ENCODE measurements at regions not wholly inside any gene's neighbourhood (a gene's known extent, or its start where the extent isn't known, plus 50 kb on each side); places are given as distances from the start of the nearest gene placed in this dataset.

DNA sequence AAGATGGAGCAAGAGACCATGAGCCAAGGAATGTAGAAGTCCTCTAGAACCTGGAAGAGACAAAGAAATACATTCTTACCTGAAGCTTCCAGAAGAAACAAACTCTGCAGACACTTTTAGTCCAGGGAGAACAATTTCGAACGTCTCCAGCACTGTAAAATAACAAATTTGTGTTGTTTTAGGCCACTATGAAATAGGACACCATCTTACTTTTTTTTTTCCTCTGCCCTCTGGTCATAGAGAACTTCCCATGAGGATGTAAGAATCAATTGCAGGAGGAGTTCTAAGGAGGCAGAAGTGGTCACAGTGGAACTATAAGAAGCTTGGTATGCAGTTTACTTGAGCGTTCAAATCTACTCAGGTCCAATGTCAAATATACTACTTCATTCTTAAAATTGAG is 1295.9 kb downstream of the ZPLD1 start:
- no peak for DNase-seq
- Mint-ChIP-seq H3K27ac (no peak overlapping the region), H3K4me1 (no peaks in the 10 kb centered on the region), H3K9me3 (no peaks in the 10 kb centered on the region), H3K4me3 (no peak overlapping the region), H3K27me3 (ENCODE audit: low read depth, poor library complexity) (no peaks in the 10 kb centered on the region), H3K36me3 (ENCODE audit: low read depth) (no peaks in the 10 kb centered on the region)
- TF ChIP-seq, protein P1, sequence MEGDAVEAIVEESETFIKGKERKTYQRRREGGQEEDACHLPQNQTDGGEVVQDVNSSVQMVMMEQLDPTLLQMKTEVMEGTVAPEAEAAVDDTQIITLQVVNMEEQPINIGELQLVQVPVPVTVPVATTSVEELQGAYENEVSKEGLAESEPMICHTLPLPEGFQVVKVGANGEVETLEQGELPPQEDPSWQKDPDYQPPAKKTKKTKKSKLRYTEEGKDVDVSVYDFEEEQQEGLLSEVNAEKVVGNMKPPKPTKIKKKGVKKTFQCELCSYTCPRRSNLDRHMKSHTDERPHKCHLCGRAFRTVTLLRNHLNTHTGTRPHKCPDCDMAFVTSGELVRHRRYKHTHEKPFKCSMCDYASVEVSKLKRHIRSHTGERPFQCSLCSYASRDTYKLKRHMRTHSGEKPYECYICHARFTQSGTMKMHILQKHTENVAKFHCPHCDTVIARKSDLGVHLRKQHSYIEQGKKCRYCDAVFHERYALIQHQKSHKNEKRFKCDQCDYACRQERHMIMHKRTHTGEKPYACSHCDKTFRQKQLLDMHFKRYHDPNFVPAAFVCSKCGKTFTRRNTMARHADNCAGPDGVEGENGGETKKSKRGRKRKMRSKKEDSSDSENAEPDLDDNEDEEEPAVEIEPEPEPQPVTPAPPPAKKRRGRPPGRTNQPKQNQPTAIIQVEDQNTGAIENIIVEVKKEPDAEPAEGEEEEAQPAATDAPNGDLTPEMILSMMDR (IDR thresholded peaks at IDR 0.05), result no peak

DNA sequence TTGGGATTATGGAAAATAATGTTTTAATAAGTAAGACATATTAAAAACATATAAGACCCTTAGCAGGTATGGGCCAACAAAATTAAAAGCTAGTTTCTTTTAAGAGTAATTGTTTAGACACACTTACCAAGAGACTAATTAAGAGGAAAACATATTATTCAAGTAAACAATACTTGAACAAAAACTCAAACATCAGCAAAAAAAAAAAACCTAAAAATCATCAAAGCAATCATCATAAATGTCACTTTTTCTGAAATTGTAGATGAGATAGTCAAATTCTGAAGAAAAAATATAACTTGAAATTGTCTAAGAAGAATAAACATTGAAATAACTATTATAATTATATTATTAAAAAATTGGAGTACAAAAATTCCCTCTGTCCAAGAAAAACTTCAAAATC is 1318.2 kb downstream of the ZPLD1 start:
- no peaks in the 10 kb centered on the region for H3K36me3 Mint-ChIP-seq (ENCODE audit: low read depth)
- no peak overlapping the region for H3K4me3 Mint-ChIP-seq
- H3K27ac Mint-ChIP-seq, result no peak overlapping the region
- H3K4me1 Mint-ChIP-seq, result no peaks in the 10 kb centered on the region
- TF ChIP-seq, protein P1 (IDR thresholded peaks at IDR 0.05), result no peak
- DNase-seq, result no peak
- H3K9me3 Mint-ChIP-seq, result no peaks in the 10 kb centered on the region
- no peaks in the 10 kb centered on the region for H3K27me3 Mint-ChIP-seq (ENCODE audit: low read depth, poor library complexity)

DNA sequence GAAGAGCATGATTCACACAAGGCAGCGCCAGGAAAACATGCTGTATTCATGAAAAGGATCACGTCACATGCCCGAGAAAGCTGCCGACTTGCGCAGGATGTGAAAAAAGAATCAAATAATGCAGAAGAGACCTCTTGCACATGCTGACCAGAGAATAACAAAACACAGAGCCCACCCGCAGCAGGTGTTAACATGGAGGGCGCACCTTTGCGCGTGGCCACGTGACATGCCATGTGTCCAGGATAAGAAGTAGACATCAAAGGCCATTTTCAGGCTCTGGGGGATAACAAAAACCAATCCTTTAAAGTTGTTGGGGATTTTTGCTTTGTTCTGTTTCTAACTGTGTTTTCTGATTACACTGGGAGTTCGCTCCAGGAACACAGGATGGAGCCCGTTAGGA is 1332.8 kb downstream of the ZPLD1 start:
- Mint-ChIP-seq H3K4me3 (no peak overlapping the region), H3K36me3 (ENCODE audit: low read depth) (no peaks in the 10 kb centered on the region), H3K4me1 (no peaks in the 10 kb centered on the region), H3K27me3 (ENCODE audit: low read depth, poor library complexity) (no peaks in the 10 kb centered on the region), H3K27ac (no peak overlapping the region), H3K9me3 (no peaks in the 10 kb centered on the region)
- DNase-seq, result no peak
- TF ChIP-seq, protein P1 (IDR thresholded peaks at IDR 0.05), result no peak

DNA sequence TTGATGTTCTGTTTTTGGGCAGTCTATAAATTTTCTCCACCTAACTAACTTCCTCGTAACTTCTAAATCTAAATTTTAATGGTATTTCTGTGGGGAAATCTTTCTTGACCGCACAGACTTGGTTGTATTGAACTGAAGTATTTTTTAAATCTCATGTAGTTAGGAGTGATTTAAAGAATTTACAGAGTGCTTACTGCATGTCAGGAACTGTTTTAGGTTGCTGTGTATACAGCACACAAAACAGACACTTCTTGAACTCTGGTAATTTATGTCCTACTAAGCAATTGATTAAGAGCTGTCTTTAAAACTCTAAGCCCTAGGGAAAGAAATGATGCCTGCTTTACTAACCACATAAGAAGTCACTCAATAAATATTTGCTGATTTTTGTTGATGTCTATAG is 1350.2 kb downstream of the ZPLD1 start:
- TF ChIP-seq, protein P1 (IDR thresholded peaks at IDR 0.05), result no peak
- H3K4me1 Mint-ChIP-seq, result peaks cover 28% of the 10 kb centered on the region
- DNase-seq, result no peak
- H3K36me3 Mint-ChIP-seq (ENCODE audit: low read depth), result no peaks in the 10 kb centered on the region
- H3K4me3 Mint-ChIP-seq, result no peak overlapping the region
- H3K9me3 Mint-ChIP-seq, result no peaks in the 10 kb centered on the region
- peaks cover 6% of the 10 kb centered on the region for H3K27me3 Mint-ChIP-seq (ENCODE audit: low read depth, poor library complexity)
- H3K27ac Mint-ChIP-seq, result peak overlapping the region; percentile 57

DNA sequence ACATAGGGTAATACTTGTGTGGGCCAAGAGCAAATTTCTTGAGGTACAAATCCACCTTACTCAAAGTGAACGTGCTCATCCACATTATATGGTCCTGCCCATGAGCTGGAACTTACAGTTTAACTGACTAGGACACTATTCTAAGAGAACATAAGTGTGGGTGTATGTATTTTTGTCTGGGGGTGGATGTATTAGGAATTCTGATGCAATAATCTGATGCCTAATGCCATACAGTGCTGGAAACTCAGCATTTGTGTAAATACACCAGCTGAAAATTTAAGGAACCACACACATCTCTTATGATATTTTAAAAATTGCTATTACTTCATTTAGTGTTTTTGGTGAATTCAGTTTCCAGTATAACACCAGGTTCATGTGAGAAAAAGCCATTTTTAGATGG is 1350.7 kb downstream of the ZPLD1 start:
- no peak overlapping the region for H3K27ac Mint-ChIP-seq

DNA sequence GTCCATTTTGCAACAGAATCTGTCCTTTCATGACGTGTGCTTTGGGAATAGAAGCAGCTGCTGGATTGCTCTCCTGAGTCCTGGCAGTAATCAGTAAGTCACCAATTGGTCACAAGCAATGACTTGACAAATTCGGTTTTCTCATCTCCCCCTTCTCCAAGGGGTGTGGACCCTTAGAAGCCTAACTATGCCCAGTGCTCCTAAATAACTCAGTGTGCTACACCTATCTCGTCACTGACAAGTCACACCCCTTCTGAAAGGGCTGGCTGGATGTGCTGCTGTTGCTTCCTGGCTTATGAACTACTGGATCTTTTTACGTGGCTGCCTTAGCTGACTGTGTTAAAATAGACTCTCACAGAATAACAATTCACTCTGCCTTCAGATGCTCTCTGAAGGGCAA is 1351.5 kb downstream of the ZPLD1 start:
- TF ChIP-seq, protein P1 (IDR thresholded peaks at IDR 0.05), result no peak
- Mint-ChIP-seq H3K4me3 (peak overlapping the region; percentile 36), H3K36me3 (ENCODE audit: low read depth) (no peaks in the 10 kb centered on the region), H3K27me3 (ENCODE audit: low read depth, poor library complexity) (peaks cover 6% of the 10 kb centered on the region), H3K27ac (peak overlapping the region; percentile 92), H3K4me1 (peaks cover 28% of the 10 kb centered on the region), H3K9me3 (no peaks in the 10 kb centered on the region)
- DNase-seq, result peak; percentile 3

More for the DNA sequence above, 1350.7 kb downstream of the ZPLD1 start:
- TF ChIP-seq, protein P1 (IDR thresholded peaks at IDR 0.05), result no peak
- Mint-ChIP-seq H3K36me3 (ENCODE audit: low read depth) (no peaks in the 10 kb centered on the region), H3K4me3 (no peak overlapping the region), H3K4me1 (peaks cover 28% of the 10 kb centered on the region), H3K27me3 (ENCODE audit: low read depth, poor library complexity) (peaks cover 6% of the 10 kb centered on the region), H3K9me3 (no peaks in the 10 kb centered on the region)
- DNase-seq, result no peak
